Fibroblast of the aortic adventitia (primary cell): ENCODE measurements at regions not wholly inside any gene's neighbourhood (a gene's known extent, or its start where the extent isn't known, plus 50 kb on each side); places are given as distances from the start of the nearest gene placed in this dataset.

Source experiments
- DNase-seq: peaks from one replicate; pipeline ENCODE4 v3.0.0-alpha.2; 2010; ENCODE audit warnings: low read depth
- H3K4me3 ChIP-seq: 2 replicates; pipeline ENCODE4 v1.5.1; 2011; ENCODE audit warnings: low read depth, mild to moderate bottlenecking, control low read depth, low read length, moderate library complexity
- CTCF ChIP-seq: IDR thresholded peaks from 2 replicates; pipeline ENCODE4 v1.5.1; 2011; ENCODE audit warnings: mild to moderate bottlenecking, low read length, control low read depth, inconsistent platforms; ENCODE audit not compliant: insufficient read depth

GRCh38 chr7:18278316-18278715 is 217.2 kb upstream of the HDAC9 start:
- H3K4me3 ChIP-seq, result no peak overlapping the region
- no peak for DNase-seq
- no peak for TF ChIP-seq CTCF

- TF ChIP-seq CTCF, result no peak
- no peak for DNase-seq
- H3K4me3 ChIP-seq, result no peak overlapping the region
These were observed 212.5 kb upstream of the HDAC9 start for GRCh38 chr7:18283045-18283444.

- no peak overlapping the region for H3K4me3 ChIP-seq
- DNase-seq, result no peak
- no peak for TF ChIP-seq CTCF
These were observed 208.1 kb upstream of the HDAC9 start for GRCh38 chr7:18287482-18287881.

- no peak for TF ChIP-seq CTCF
- no peak for DNase-seq
- no peak overlapping the region for H3K4me3 ChIP-seq
These were observed 207.1 kb upstream of the HDAC9 start for GRCh38 chr7:18288322-18289037.

- H3K4me3 ChIP-seq, result no peak overlapping the region
- no peak for DNase-seq
- TF ChIP-seq CTCF, result no peak
These were observed 205.8 kb upstream of the HDAC9 start for GRCh38 chr7:18289788-18290187.

GRCh38 chr7:18290223-18290622 is 205.3 kb upstream of the HDAC9 start:
- no peak overlapping the region for H3K4me3 ChIP-seq
- DNase-seq, result no peak
- no peak for TF ChIP-seq CTCF

- no peak for TF ChIP-seq CTCF
- DNase-seq, result no peak
- no peak overlapping the region for H3K4me3 ChIP-seq
These were observed 204.7 kb upstream of the HDAC9 start for GRCh38 chr7:18290865-18291264.
